ENCODE measurements at regions not wholly inside any gene's neighbourhood (a gene's known extent, or its start where the extent isn't known, plus 50 kb on each side); places are given as distances from the start of the nearest gene placed in this dataset.

GRCh38 chr19:13583753-13584152, 77.5 kb upstream of the CACNA1A start:
- intact Hi-C loops (cut with DNase I; ENCODE audit: low total_unique reads) = no loop called here
- H3K27ac ChIP-seq = no peak overlapping the region
- ATAC-seq (no peak), DNase-seq (no peak)
- TF ChIP-seq CTCF (IDR thresholded peaks at IDR 0.05 in 4 of 5, conservative IDR thresholded peaks at IDR 0.05 in 1 of 5) (no peak), POLR2A (IDR thresholded peaks at IDR 0.05) (no peak)
- no peak overlapping the region for H3K4me3 ChIP-seq
- H3K9me3 ChIP-seq = no peaks in the 10 kb centered on the region
- in situ Hi-C loops (cut with MboI; ENCODE audit: low sequenced_read_pairs in 4 of 4) = loop anchor here (10.0 to 25.0 kb wide), 3 partner anchors 296 to 479 kb away; partner anchors contain the start of genes MISP3 (in 3 of the 4) and PALM3 (in 3 of the 4)
- no peaks in the 10 kb centered on the region for H3K4me1 ChIP-seq
- H3K36me3 ChIP-seq = no peaks in the 10 kb centered on the region
- H3K27me3 ChIP-seq = peaks cover 0 to 3% (median 0%) of the 10 kb centered on the region in 3 donors

GRCh38 chr19:13583114-13583513, 76.8 kb upstream of the CACNA1A start:
- Histone ChIP-seq H3K36me3 (no peaks in the 10 kb centered on the region), H3K27me3 (peaks cover 0 to 3% (median 0%) of the 10 kb centered on the region in 3 donors), H3K4me1 (no peaks in the 10 kb centered on the region), H3K4me3 (no peak overlapping the region), H3K9me3 (no peaks in the 10 kb centered on the region), H3K27ac (no peak overlapping the region)
- TF ChIP-seq CTCF (IDR thresholded peaks at IDR 0.05 in 4 of 5, conservative IDR thresholded peaks at IDR 0.05 in 1 of 5) (no peak), POLR2A (IDR thresholded peaks at IDR 0.05) (no peak)
- in situ Hi-C loops (cut with MboI; ENCODE audit: low sequenced_read_pairs in 4 of 4) (loop anchor here (10.0 to 25.0 kb wide), 3 partner anchors 296 to 479 kb away; partner anchors contain the start of genes MISP3 (in 3 of the 4) and PALM3 (in 3 of the 4)), intact Hi-C loops (cut with DNase I; ENCODE audit: low total_unique reads) (no loop called here)
- DNase-seq (no peak), ATAC-seq (no peak)

- no peaks in the 10 kb centered on the region for H3K9me3 ChIP-seq
- ATAC-seq (no peak), DNase-seq (no peak)
- no peaks in the 10 kb centered on the region for H3K4me1 ChIP-seq
- H3K27ac ChIP-seq = no peak overlapping the region
- intact Hi-C loops (cut with DNase I; ENCODE audit: low total_unique reads) (no loop called here), in situ Hi-C loops (cut with MboI; ENCODE audit: low sequenced_read_pairs in 4 of 4) (loop anchor here (10.0 to 25.0 kb wide), 3 partner anchors 294 to 481 kb away; partner anchors contain the start of genes MISP3 (in 3 of the 4) and PALM3 (in 3 of the 4))
- peaks cover 0 to 3% (median 0%) of the 10 kb centered on the region in 3 donors for H3K27me3 ChIP-seq
- no peaks in the 10 kb centered on the region for H3K36me3 ChIP-seq
- no peak overlapping the region for H3K4me3 ChIP-seq
- no peak for TF ChIP-seq POLR2A (IDR thresholded peaks at IDR 0.05)
These were observed 75.3 kb upstream of the CACNA1A start for GRCh38 chr19:13581576-13581975.

- TF ChIP-seq POLR2A (IDR thresholded peaks at IDR 0.05) = no peak
- ATAC-seq (no peak), DNase-seq (no peak)
- H3K4me3 ChIP-seq = no peak overlapping the region
- H3K36me3 ChIP-seq = no peaks in the 10 kb centered on the region
- no peak overlapping the region for H3K27ac ChIP-seq
- H3K4me1 ChIP-seq = no peaks in the 10 kb centered on the region
- no peaks in the 10 kb centered on the region for H3K27me3 ChIP-seq
- intact Hi-C loops (cut with DNase I; ENCODE audit: low total_unique reads) = no loop called here
- no peaks in the 10 kb centered on the region for H3K9me3 ChIP-seq
- in situ Hi-C loops (cut with MboI; ENCODE audit: low sequenced_read_pairs in 4 of 4) = loop anchor here (10.0 to 25.0 kb wide), 3 partner anchors 292 to 483 kb away; partner anchors contain the start of genes MISP3 (in 3 of the 4) and PALM3 (in 3 of the 4)
These were observed 73.2 kb upstream of the CACNA1A start for GRCh38 chr19:13579388-13580060.

- DNase-seq = no peak
- H3K4me1 ChIP-seq = no peaks in the 10 kb centered on the region
- no peak for ATAC-seq
- H3K27ac ChIP-seq = no peak overlapping the region
- H3K27me3 ChIP-seq = no peaks in the 10 kb centered on the region
- intact Hi-C loops (cut with DNase I; ENCODE audit: low total_unique reads) (no loop called here), in situ Hi-C loops (cut with MboI; ENCODE audit: low sequenced_read_pairs in 4 of 4) (loop anchor here in 3 of 4 donors (25.0 kb wide), 2 partner anchors 289 to 486 kb away; partner anchors contain the start of genes MISP3 (in 3 of the 3) and PALM3 (in 3 of the 3))
- TF ChIP-seq CTCF (IDR thresholded peaks at IDR 0.05 in 4 of 5, conservative IDR thresholded peaks at IDR 0.05 in 1 of 5) = no peak
- no peak for TF ChIP-seq POLR2A (IDR thresholded peaks at IDR 0.05)
- no peaks in the 10 kb centered on the region for H3K9me3 ChIP-seq
- no peaks in the 10 kb centered on the region for H3K36me3 ChIP-seq
- peak overlapping the region in 1 of 4 donors; percentile 13 for H3K4me3 ChIP-seq
These were observed 70.4 kb upstream of the CACNA1A start for GRCh38 chr19:13576726-13577125.
